Right cardiac atrium (tissue), 5 donors: ENCODE measurements at regions not wholly inside any gene's neighbourhood (a gene's known extent, or its start where the extent isn't known, plus 50 kb on each side); places are given as distances from the start of the nearest gene placed in this dataset.
A peak's percentile ranks its signal among the peaks of the same experiment; 100 is the strongest.

Experiments
- ATAC-seq, 2 donors: fragments of 200-7000 bp; cut with Tn5 transposase; one replicate each; pipeline versions ENCODE4 v1.8.0 to v1.9.1; 2020; ENCODE audit warnings: moderate library complexity in 2 of 2, mild to moderate bottlenecking in 1 of 2
- DNase-seq, 3 donors: peaks; one replicate each; pipeline ENCODE4 v3.0.0-alpha.2; 2020
- H3K27ac ChIP-seq: one replicate; pipeline ENCODE4 v1.5.1; 2013; ENCODE audit warnings: mild to moderate bottlenecking, low read length, control low read depth, moderate library complexity
- H3K27me3 ChIP-seq: one replicate; pipeline ENCODE4 v1.6.1; 2013; ENCODE audit not compliant: control insufficient read depth, insufficient read depth
- H3K4me1 ChIP-seq: one replicate; pipeline ENCODE4 v1.6.1; 2013; ENCODE audit warnings: low read length; ENCODE audit not compliant: control insufficient read depth, insufficient read depth
- H3K4me3 ChIP-seq: one replicate; pipeline ENCODE4 v1.5.1; 2013; ENCODE audit warnings: low read length, control low read depth
- H3K9me3 ChIP-seq: one replicate; pipeline ENCODE4 v1.6.1; 2013; ENCODE audit warnings: low read length; ENCODE audit not compliant: control insufficient read depth
- WGBS: extraction: QIAGEN DNeasy Blood & Tissue Kit; methylation state at CpG from one replicate; pipeline ENCODE4 v1.1.7; 2013; 5-methylcytosine and 5-hydroxymethylcytosine counted together
- intact Hi-C, 4 donors: fragments of 100-400 bp; cut with DNase I; formaldehyde crosslinking; loops; one replicate each; pipeline versions ENCODE4 v1.11.0 to v1.14.0; 2022 to 2023
- donor health status: healthy with polysubstance abuse.
- donor health status: DM: no; HTN: yes; CAD: no.
- donor health status: DM: no; HTN: no; CAD: no.
- donor health status: DM: no; HTN: yes; CAD: no; lungs with severe emphysema.
- donor health status: DM: yes; HTN: yes; CAD: no.

GRCh38 chr1:217344712-217345111 is 286.2 kb downstream of the GPATCH2 start:
- ATAC-seq: no peak

GRCh38 chr1:217343907-217344306 is 287.0 kb downstream of the GPATCH2 start:
- ATAC-seq: no peak
- 67% methylated on average over 8 of the region's 8 CpGs for WGBS

More at GRCh38 chr1:217344712-217345111, 286.2 kb downstream of the GPATCH2 start:
- H3K9me3 ChIP-seq: no peaks in the 10 kb centered on the region
- H3K27me3 ChIP-seq: no peaks in the 10 kb centered on the region
- H3K27ac ChIP-seq: no peak overlapping the region
- intact Hi-C loops: no loop called here
- no peaks in the 10 kb centered on the region for H3K4me1 ChIP-seq
- DNase-seq: no peak
- no peak overlapping the region for H3K4me3 ChIP-seq
- WGBS: 84% methylated on average over 1 of the region's 1 CpG

GRCh38 chr1:217342105-217342504 is 288.8 kb downstream of the GPATCH2 start:
- DNase-seq: no peak
- ATAC-seq: no peak
- Histone ChIP-seq H3K27ac (no peak overlapping the region), H3K9me3 (no peaks in the 10 kb centered on the region), H3K27me3 (no peaks in the 10 kb centered on the region), H3K4me1 (no peaks in the 10 kb centered on the region), H3K4me3 (no peak overlapping the region)
- intact Hi-C loops: no loop called here

More at GRCh38 chr1:217343907-217344306, 287.0 kb downstream of the GPATCH2 start:
- Histone ChIP-seq H3K9me3 (no peaks in the 10 kb centered on the region), H3K27ac (no peak overlapping the region), H3K4me1 (no peaks in the 10 kb centered on the region), H3K27me3 (no peaks in the 10 kb centered on the region), H3K4me3 (no peak overlapping the region)
- DNase-seq: no peak
- intact Hi-C loops: no loop called here

- Histone ChIP-seq H3K27me3 (no peaks in the 10 kb centered on the region), H3K27ac (no peak overlapping the region), H3K9me3 (no peaks in the 10 kb centered on the region), H3K4me1 (no peaks in the 10 kb centered on the region), H3K4me3 (no peak overlapping the region)
- WGBS: 93% methylated on average over 4 of the region's 4 CpGs
- DNase-seq (no peak), ATAC-seq (no peak)
- intact Hi-C loops: no loop called here
These were observed 294.2 kb downstream of the GPATCH2 start for GRCh38 chr1:217336724-217337123.

GRCh38 chr1:217333939-217334338 is 297.0 kb downstream of the GPATCH2 start:
- no peak overlapping the region for H3K4me3 ChIP-seq
- DNase-seq: no peak
- 58% methylated on average over 6 of the region's 6 CpGs for WGBS
- intact Hi-C loops: no loop called here
- no peaks in the 10 kb centered on the region for H3K27me3 ChIP-seq
- no peaks in the 10 kb centered on the region for H3K4me1 ChIP-seq
- H3K9me3 ChIP-seq: no peaks in the 10 kb centered on the region
- no peak overlapping the region for H3K27ac ChIP-seq
- peak in 1 of 2 donors; percentile 19 for ATAC-seq

- DNase-seq (peak; percentile 31 to 66 (median 53)), ATAC-seq (peak in 1 of 2 donors; percentile 48)
- no peaks in the 10 kb centered on the region for H3K4me1 ChIP-seq
- H3K27me3 ChIP-seq: no peaks in the 10 kb centered on the region
- H3K9me3 ChIP-seq: no peaks in the 10 kb centered on the region
- no peak overlapping the region for H3K4me3 ChIP-seq
- intact Hi-C loops: no loop called here
- WGBS: 83% methylated on average over 4 of the region's 4 CpGs
- no peak overlapping the region for H3K27ac ChIP-seq
These were observed 298.3 kb downstream of the GPATCH2 start for GRCh38 chr1:217332431-217333065.

GRCh38 chr1:217331698-217332097 is 299.2 kb downstream of the GPATCH2 start:
- Histone ChIP-seq H3K4me3 (no peak overlapping the region), H3K27me3 (no peaks in the 10 kb centered on the region), H3K27ac (no peak overlapping the region), H3K9me3 (no peaks in the 10 kb centered on the region), H3K4me1 (no peaks in the 10 kb centered on the region)
- no peak for ATAC-seq
- intact Hi-C loops: no loop called here
- WGBS: 23% methylated on average over 4 of the region's 4 CpGs
- DNase-seq: no peak

GRCh38 chr1:217327901-217328300 is 303.0 kb downstream of the GPATCH2 start:
- intact Hi-C loops: no loop called here
- H3K9me3 ChIP-seq: no peaks in the 10 kb centered on the region
- WGBS: 91% methylated on average over 3 of the region's 3 CpGs
- DNase-seq (no peak), ATAC-seq (no peak)
- H3K4me3 ChIP-seq: no peak overlapping the region
- H3K27me3 ChIP-seq: no peaks in the 10 kb centered on the region
- no peaks in the 10 kb centered on the region for H3K4me1 ChIP-seq
- H3K27ac ChIP-seq: no peak overlapping the region

- DNase-seq: no peak
- Histone ChIP-seq H3K4me3 (no peak overlapping the region), H3K27me3 (no peaks in the 10 kb centered on the region), H3K27ac (no peak overlapping the region), H3K4me1 (no peaks in the 10 kb centered on the region), H3K9me3 (no peaks in the 10 kb centered on the region)
- WGBS: 66% methylated on average over 2 of the region's 2 CpGs
- intact Hi-C loops: no loop called here
- no peak for ATAC-seq
These were observed 308.1 kb downstream of the GPATCH2 start for GRCh38 chr1:217322834-217323233.

GRCh38 chr1:217315346-217315745 is 315.5 kb downstream of the GPATCH2 start:
- no peak for ATAC-seq
- H3K27ac ChIP-seq: no peak overlapping the region
- H3K4me3 ChIP-seq: no peak overlapping the region
- WGBS: 56% methylated on average over 1 of the region's 1 CpG
- DNase-seq: no peak
- no peaks in the 10 kb centered on the region for H3K9me3 ChIP-seq
- intact Hi-C loops: no loop called here
- no peaks in the 10 kb centered on the region for H3K27me3 ChIP-seq
- H3K4me1 ChIP-seq: no peaks in the 10 kb centered on the region

- 86% methylated on average over 5 of the region's 5 CpGs for WGBS
These were observed 317.8 kb downstream of the GPATCH2 start for GRCh38 chr1:217313096-217313495.

GRCh38 chr1:217311766-217312165 is 319.1 kb downstream of the GPATCH2 start:
- H3K27ac ChIP-seq: no peak overlapping the region
- DNase-seq: no peak
- H3K4me3 ChIP-seq: no peak overlapping the region
- intact Hi-C loops: no loop called here
- ATAC-seq: no peak
- H3K4me1 ChIP-seq: no peaks in the 10 kb centered on the region
- H3K9me3 ChIP-seq: no peaks in the 10 kb centered on the region
- WGBS: 52% methylated on average over 1 of the region's 1 CpG
- no peaks in the 10 kb centered on the region for H3K27me3 ChIP-seq

More at GRCh38 chr1:217313096-217313495, 317.8 kb downstream of the GPATCH2 start:
- no peaks in the 10 kb centered on the region for H3K9me3 ChIP-seq
- no peaks in the 10 kb centered on the region for H3K27me3 ChIP-seq
- intact Hi-C loops: no loop called here
- no peak for DNase-seq
- no peak for ATAC-seq
- H3K4me3 ChIP-seq: no peak overlapping the region
- H3K27ac ChIP-seq: no peak overlapping the region
- H3K4me1 ChIP-seq: no peaks in the 10 kb centered on the region
